HepG2 (cell line): ENCODE measurements at regions not wholly inside any gene's neighbourhood (a gene's known extent, or its start where the extent isn't known, plus 50 kb on each side); places are given as distances from the start of the nearest gene placed in this dataset.

ENCODE experiments used
- ATAC-seq: fragments of 200-7000 bp; cut with Tn5 transposase; 3 replicates; pipeline ENCODE4 v1.9.1; 2020; ENCODE audit warnings: mild to moderate bottlenecking, moderate library complexity
- BruUV-seq: library from RNA; stranded (reverse); fragments of 400-500 nt; replicated peaks from 2 replicates; lab custom pipeline; 2021; lab: Mats Ljungman, UMichigan
- CTCF ChIA-PET: fragments of 300-600 bp; formaldehyde crosslinking; extraction: SDS; loops from one replicate; lab custom pipeline; 2021; ENCODE audit warnings: low total read pairs, inconsistent platforms, low intra/inter-chr PET ratio; lab: Yijun Ruan, JAX
- POLR2A ChIA-PET: fragments of 350-600 bp; sonication (Branson Sonifier 250); formaldehyde crosslinking; loops from one replicate; lab custom pipeline; 2020; ENCODE audit warnings: antibody characterized with exemption, inconsistent platforms; lab: Yijun Ruan, JAX
- DNase-seq: peaks from one replicate; pipeline ENCODE4 v3.0.0-alpha.2; 2015; ENCODE audit warnings: low spot score
- FAIRE-seq: peaks from 3 replicates; lab custom pipeline; 2011; peaks lifted over from hg19 to GRCh38; lab: Jason Lieb, UNC
- H2AFZ ChIP-seq: one replicate; pipeline ENCODE4 v1.6.1; 2011; ENCODE audit warnings: low read length, inconsistent platforms
- H3K27ac ChIP-seq: fragments of 300-600 bp; 3 replicates; pipeline ENCODE4 v1.8.0; 2011; ENCODE audit warnings: mixed run types, mild to moderate bottlenecking, mixed read lengths, low read length, inconsistent platforms; ENCODE audit not compliant: insufficient read depth; ENCODE audit errors: extremely low read length
- H3K27me3 ChIP-seq, 2 experiments: fragments of 200-600 bp in 1 of 2; 2 replicates in 1 of 2; 3 replicates in 1 of 2; pipeline versions ENCODE4 v1.6.0 to v1.8.0; 2011; ENCODE audit warnings: low read length in 2 of 2, mild to moderate bottlenecking in 2 of 2, moderate library complexity in 2 of 2, inconsistent platforms in 1 of 2; ENCODE audit not compliant: insufficient read depth in 2 of 2, control insufficient read depth in 1 of 2
- H3K36me3 ChIP-seq, 2 experiments: fragments of 200-600 bp in 1 of 2; replicated peaks in 1 of 2; 2 replicates in 1 of 2; 3 replicates in 1 of 2; pipeline versions ENCODE4 v1.5.1 to v1.8.0; 2011; ENCODE audit warnings: low read length in 2 of 2, inconsistent platforms in 1 of 2; ENCODE audit not compliant: insufficient read depth in 2 of 2, control insufficient read depth in 1 of 2
- H3K4me1 ChIP-seq: 2 replicates; pipeline ENCODE4 v1.5.1; 2012; ENCODE audit warnings: low read length, inconsistent platforms; ENCODE audit not compliant: insufficient read depth
- H3K4me2 ChIP-seq: 2 replicates; pipeline ENCODE4 v1.6.0; 2011; ENCODE audit warnings: low read depth, low read length, inconsistent platforms
- H3K4me3 ChIP-seq, 3 experiments: fragments of 200-600 bp in 1 of 3; sonication (generic), shearing (Covaris generic) in 1 of 3; replicated peaks in 1 of 3; 2 replicates each; pipeline ENCODE4 v1.5.1; 2011 to 2016; ENCODE audit warnings: low read length in 3 of 3, inconsistent platforms in 2 of 3, low read depth in 2 of 3, mild to moderate bottlenecking in 2 of 3, control low read depth in 1 of 3, mixed read lengths in 1 of 3; ENCODE audit not compliant: insufficient read depth in 1 of 3
- H3K79me2 ChIP-seq: one replicate; pipeline ENCODE4 v1.6.1; 2011; ENCODE audit warnings: low read length, inconsistent platforms; ENCODE audit not compliant: insufficient read depth
- H3K9ac ChIP-seq: 2 replicates; pipeline ENCODE4 v1.6.0; 2011; ENCODE audit warnings: mild to moderate bottlenecking, low read depth, low read length, inconsistent platforms; ENCODE audit not compliant: insufficient read depth
- H3K9me3 ChIP-seq: 2 replicates; pipeline ENCODE4 v1.5.1; 2012; ENCODE audit warnings: mild to moderate bottlenecking, low read length
- H4K20me1 ChIP-seq: 2 replicates; pipeline ENCODE4 v1.6.0; 2011; ENCODE audit warnings: inconsistent platforms, mild to moderate bottlenecking, low read length, moderate library complexity; ENCODE audit not compliant: insufficient read depth
- GLI4 ChIP-seq: sonication (generic); formaldehyde crosslinking; IDR thresholded peaks from 2 replicates; pipeline ENCODE4 v1.5.1; 2020; ENCODE audit warnings: missing genetic modification reagents, mild to moderate bottlenecking, moderate library complexity, borderline replicate concordance
- MATR3 ChIP-seq: sonication (generic); formaldehyde crosslinking; IDR thresholded peaks from 2 replicates; pipeline ENCODE4 v1.4.0; 2020; ENCODE audit warnings: missing genetic modification reagents
- MTA3 ChIP-seq: sonication (generic); formaldehyde crosslinking; IDR thresholded peaks from 2 replicates; pipeline ENCODE4 v1.4.0; 2020; ENCODE audit warnings: missing genetic modification reagents
- PHF21A ChIP-seq: sonication (generic); formaldehyde crosslinking; IDR thresholded peaks from 2 replicates; pipeline ENCODE4 v1.5.0; 2020; ENCODE audit warnings: mild to moderate bottlenecking, missing genetic modification reagents
- SAP130 ChIP-seq: IDR thresholded peaks from 2 replicates; pipeline ENCODE4 v1.6.1; 2016; ENCODE audit warnings: low read depth
- SOX13 ChIP-seq, 3 experiments: fragments of 450-650 bp in 1 of 3; sonication (generic) in 1 of 3; formaldehyde crosslinking in 1 of 3; IDR thresholded peaks in 2 of 3; conservative IDR thresholded peaks in 1 of 3; 2 replicates each; pipeline versions ENCODE4 v1.5.0 to v1.6.1; 2016 to 2020; ENCODE audit warnings: antibody characterized with exemption in 1 of 3, mild to moderate bottlenecking in 1 of 3, missing compliant biosample characterization in 1 of 3, missing genetic modification reagents in 1 of 3, moderate library complexity in 1 of 3
- ZNF343 ChIP-seq: sonication (generic); formaldehyde crosslinking; IDR thresholded peaks from 2 replicates; pipeline ENCODE4 v1.4.0; 2020; ENCODE audit warnings: mild to moderate bottlenecking, missing genetic modification reagents
- ZNF841 ChIP-seq: sonication (generic); formaldehyde crosslinking; IDR thresholded peaks from 2 replicates; pipeline ENCODE4 v1.8.1; 2023; ENCODE audit warnings: missing genetic modification reagents, borderline replicate concordance
- WGBS: methylation state at CpG from one replicate; pipeline ENCODE4 v1.1.6; 2017; ENCODE audit warnings: low lambda C conversion rate; 5-methylcytosine and 5-hydroxymethylcytosine counted together
- in situ Hi-C: cut with HindIII; loops from 2 replicates; pipeline ENCODE4 v1.10.0; 2017; ENCODE audit warnings: low pct_unique_long_range_greater_than_20kb; ENCODE audit not compliant: extremely low pct_ligation_motif_present
- intact Hi-C: fragments of 100-400 bp; cut with micrococcal nuclease; formaldehyde crosslinking; loops from one replicate; pipeline ENCODE4 v1.10.0; 2022; ENCODE audit not compliant: unreplicated experiment
- TF ChIP-seq, protein P1 (sequence below): sonication (generic); formaldehyde crosslinking; IDR thresholded peaks from 2 replicates; pipeline ENCODE4 v1.4.0; 2020; ENCODE audit warnings: mild to moderate bottlenecking, missing genetic modification reagents
- TF ChIP-seq, protein P2 (sequence below): fragments of 450-650 bp; IDR thresholded peaks from 2 replicates; pipeline ENCODE4 v1.6.1; 2016

DNA sequence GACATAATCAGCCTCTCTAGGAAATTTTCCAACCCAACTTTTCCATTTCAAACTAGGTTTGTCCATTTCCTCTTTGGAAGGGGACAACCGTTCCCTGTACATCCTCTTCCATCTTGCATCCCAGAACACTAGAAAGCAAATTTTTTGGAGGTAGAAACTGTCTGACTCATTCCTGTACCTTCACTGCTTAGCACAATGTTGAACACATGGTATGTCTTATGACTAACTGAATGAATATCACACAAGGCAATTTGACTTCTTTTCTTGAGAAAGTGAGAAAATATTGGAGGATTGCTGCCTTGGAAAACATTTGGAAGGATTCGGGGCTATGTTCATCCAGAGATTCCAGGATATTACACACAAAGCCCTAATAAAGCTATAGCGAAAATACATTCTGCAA, 289.1 kb downstream of the FGFR2 start:
- Histone ChIP-seq H3K4me3 (no peak overlapping the region), H3K4me1 (no peaks in the 10 kb centered on the region), H3K4me2 (no peak overlapping the region), H4K20me1 (no peaks in the 10 kb centered on the region), H3K9me3 (no peaks in the 10 kb centered on the region), H3K9ac (no peak overlapping the region), H3K36me3 (no peaks in the 10 kb centered on the region), H2AFZ (no peak overlapping the region), H3K27me3 (peaks cover 0 to 6% of the 10 kb centered on the region in 2 experiments; a peak in 1 of 5 replicates), H3K79me2 (no peaks in the 10 kb centered on the region), H3K27ac (no peak overlapping the region)
- DNase-seq: no peak
- in situ Hi-C loops (no loop called here), intact Hi-C loops (no loop called here)
- TF ChIP-seq MATR3 (no peak), ZNF343 (CRISPR knock-in tag) (no peak), PHF21A (CRISPR knock-in tag) (no peak), GLI4 (CRISPR knock-in tag) (no peak), SAP130 (no peak), SOX13 (IDR thresholded peaks at IDR 0.05) (no peak), SOX13 (CRISPR knock-in tag; conservative IDR thresholded peaks at IDR 0.05 in 1 of 2, IDR thresholded peaks at IDR 0.05 in 1 of 2) (no peak), MTA3 (CRISPR knock-in tag) (no peak)
- TF ChIP-seq, protein P1, sequence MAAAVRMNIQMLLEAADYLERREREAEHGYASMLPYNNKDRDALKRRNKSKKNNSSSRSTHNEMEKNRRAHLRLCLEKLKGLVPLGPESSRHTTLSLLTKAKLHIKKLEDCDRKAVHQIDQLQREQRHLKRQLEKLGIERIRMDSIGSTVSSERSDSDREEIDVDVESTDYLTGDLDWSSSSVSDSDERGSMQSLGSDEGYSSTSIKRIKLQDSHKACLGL (CRISPR knock-in tag): no peak
- BruUV-seq: no TSS peak
- ATAC-seq: no peak
- WGBS: 50% methylated on average over 3 of the region's 3 CpGs
- POLR2A ChIA-PET: no interaction called here
- CTCF ChIA-PET: no interaction called here
- no peak for FAIRE-seq

DNA sequence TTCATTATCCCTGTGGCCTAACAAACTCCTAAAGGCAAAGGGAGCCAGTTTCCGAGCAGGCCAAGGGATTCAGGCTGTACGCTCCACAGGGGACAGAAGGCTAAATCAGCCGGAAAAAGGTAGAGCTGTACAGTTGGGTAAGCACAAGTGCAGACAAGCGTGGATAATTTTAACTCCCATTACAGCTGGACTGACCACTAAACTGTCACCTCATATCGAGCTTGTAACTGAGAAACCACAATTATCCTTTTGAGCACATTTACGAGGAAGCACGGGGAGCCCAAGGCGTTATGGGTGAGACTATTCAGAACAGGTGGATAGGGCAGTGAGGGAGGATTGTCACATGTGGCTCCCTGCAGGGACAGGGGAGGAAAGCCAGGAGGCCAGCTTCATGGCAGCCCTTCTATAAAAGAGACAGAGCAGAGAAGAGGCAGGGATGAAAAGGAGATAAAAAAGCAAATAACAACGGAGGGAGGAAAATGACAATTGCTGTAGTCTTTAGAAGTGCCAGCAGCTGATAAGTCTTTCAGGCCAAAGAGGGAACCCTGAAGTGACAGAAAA, 288.0 kb downstream of the FGFR2 start:
- Histone ChIP-seq H3K27ac (no peak overlapping the region), H3K27me3 (0 out of 5 replicates have a peak, but pooled peaks cover 0 to 4% of the 10 kb centered on the region in 2 experiments), H3K9me3 (no peaks in the 10 kb centered on the region), H2AFZ (no peak overlapping the region), H4K20me1 (no peaks in the 10 kb centered on the region), H3K4me3 (no peak overlapping the region), H3K79me2 (no peaks in the 10 kb centered on the region), H3K36me3 (no peaks in the 10 kb centered on the region), H3K4me2 (no peak overlapping the region), H3K4me1 (no peaks in the 10 kb centered on the region), H3K9ac (no peak overlapping the region)
- CTCF ChIA-PET: no interaction called here
- ATAC-seq: no peak
- TF ChIP-seq, protein P2, sequence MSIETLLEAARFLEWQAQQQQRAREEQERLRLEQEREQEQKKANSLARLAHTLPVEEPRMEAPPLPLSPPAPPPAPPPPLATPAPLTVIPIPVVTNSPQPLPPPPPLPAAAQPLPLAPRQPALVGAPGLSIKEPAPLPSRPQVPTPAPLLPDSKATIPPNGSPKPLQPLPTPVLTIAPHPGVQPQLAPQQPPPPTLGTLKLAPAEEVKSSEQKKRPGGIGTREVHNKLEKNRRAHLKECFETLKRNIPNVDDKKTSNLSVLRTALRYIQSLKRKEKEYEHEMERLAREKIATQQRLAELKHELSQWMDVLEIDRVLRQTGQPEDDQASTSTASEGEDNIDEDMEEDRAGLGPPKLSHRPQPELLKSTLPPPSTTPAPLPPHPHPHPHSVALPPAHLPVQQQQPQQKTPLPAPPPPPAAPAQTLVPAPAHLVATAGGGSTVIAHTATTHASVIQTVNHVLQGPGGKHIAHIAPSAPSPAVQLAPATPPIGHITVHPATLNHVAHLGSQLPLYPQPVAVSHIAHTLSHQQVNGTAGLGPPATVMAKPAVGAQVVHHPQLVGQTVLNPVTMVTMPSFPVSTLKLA: 0 out of 2 replicates have a peak, but pooled peaks have one; percentile 6
- TF ChIP-seq ZNF841 (CRISPR knock-in tag): no peak
- DNase-seq: no peak
- 27% methylated on average over 8 of the region's 9 CpGs for WGBS
- FAIRE-seq: no peak
- intact Hi-C loops: no loop called here
- in situ Hi-C loops: no loop called here
- POLR2A ChIA-PET: no interaction called here
- no TSS peak for BruUV-seq
